ENCODE measurements at regions not wholly inside any gene's neighbourhood (a gene's known extent, or its start where the extent isn't known, plus 50 kb on each side); places are given as distances from the start of the nearest gene placed in this dataset.

GRCh38 chr6:56729719-56730118 lies 87.0 kb upstream of the DST start:
- TF ChIP-seq POLR2A (IDR thresholded peaks at IDR 0.05) (no peak), CTCF (IDR thresholded peaks at IDR 0.05) (no peak), POLR2AphosphoS5 (IDR thresholded peaks at IDR 0.05) (no peak)
